PC-3 (cell line): ENCODE measurements at regions not wholly inside any gene's neighbourhood (a gene's known extent, or its start where the extent isn't known, plus 50 kb on each side); places are given as distances from the start of the nearest gene placed in this dataset.
A peak's percentile ranks its signal among the peaks of the same experiment; 100 is the strongest.

Source experiments
- ATAC-seq: fragments of 200-7000 bp; cut with Tn5 transposase; 2 replicates; pipeline ENCODE4 v1.9.1; 2020; ENCODE audit warnings: mild to moderate bottlenecking, moderate library complexity
- BruUV-seq: library from RNA; stranded (reverse); fragments of 400-500 nt; replicated peaks from 2 replicates; lab custom pipeline; 2021; lab: Mats Ljungman, UMichigan
- CTCF ChIA-PET: fragments of 300-600 bp; sonication (Branson Sonifier 250); formaldehyde crosslinking; loops from one replicate; lab custom pipeline; 2022; ENCODE audit warnings: antibody characterized with exemption; lab: Charles Lee
- POLR2A ChIA-PET: fragments of 300-600 bp; sonication (Branson Sonifier 250); formaldehyde crosslinking; loops from one replicate; lab custom pipeline; 2022; ENCODE audit warnings: antibody characterized with exemption; ENCODE audit not compliant: unreplicated experiment; lab: Charles Lee
- DNase-seq: peaks from one replicate; pipeline ENCODE4 v3.0.0-alpha.2; 2015
- H2AFZ ChIP-seq: fragments of 300-600 bp; sonication (generic); 2 replicates; pipeline ENCODE4 v1.6.0; 2016; ENCODE audit warnings: antibody characterized with exemption, low read length
- H3F3A ChIP-seq: fragments of 300-600 bp; sonication (generic); one replicate; pipeline ENCODE4 v1.6.0; 2017; ENCODE audit warnings: antibody characterized with exemption, low read length, control low read depth, mild to moderate bottlenecking; ENCODE audit not compliant: unreplicated experiment
- H3K27ac ChIP-seq: fragments of 300-600 bp; sonication (generic); 2 replicates; pipeline ENCODE4 v1.5.1; 2016; ENCODE audit warnings: mild to moderate bottlenecking, low read length
- H3K27me3 ChIP-seq: fragments of 300-600 bp; sonication (generic); 2 replicates; pipeline ENCODE4 v1.6.1; 2016; ENCODE audit warnings: low read length, mixed read lengths
- H3K36me3 ChIP-seq: fragments of 300-600 bp; sonication (generic); 2 replicates; pipeline ENCODE4 v1.6.1; 2016; ENCODE audit warnings: low read depth, mixed run types, low read length, mixed read lengths
- H3K4me1 ChIP-seq: fragments of 300-600 bp; sonication (generic); 2 replicates; pipeline ENCODE4 v1.5.1; 2016; ENCODE audit warnings: low read length; ENCODE audit not compliant: insufficient read depth
- H3K4me2 ChIP-seq: fragments of 300-600 bp; sonication (generic); 2 replicates; pipeline ENCODE4 v1.6.0; 2016; ENCODE audit warnings: low read length
- H3K4me3 ChIP-seq: fragments of 300-600 bp; sonication (generic); 2 replicates; pipeline ENCODE4 v1.5.1; 2016; ENCODE audit warnings: mild to moderate bottlenecking, low read length, mixed read lengths
- H3K79me2 ChIP-seq: fragments of 300-600 bp; sonication (generic); 2 replicates; pipeline ENCODE4 v1.6.1; 2017; ENCODE audit warnings: low read length, mixed read lengths
- H3K9ac ChIP-seq: fragments of 300-600 bp; sonication (generic); 2 replicates; pipeline ENCODE4 v1.6.0; 2016; ENCODE audit warnings: mild to moderate bottlenecking, low read length
- H3K9me2 ChIP-seq: fragments of 300-600 bp; sonication (generic); replicated peaks from 2 replicates; pipeline ENCODE4 v1.6.1; 2016; ENCODE audit warnings: mixed run types, low read length, mixed read lengths
- H3K9me3 ChIP-seq: fragments of 300-600 bp; sonication (generic); 2 replicates; pipeline ENCODE4 v1.6.1; 2016; ENCODE audit warnings: low read length, mixed read lengths
- H4K20me1 ChIP-seq: fragments of 300-600 bp; sonication (generic); 2 replicates; pipeline ENCODE4 v1.6.1; 2016; ENCODE audit warnings: low read length, mixed read lengths
- EZH2 ChIP-seq: fragments of 300-600 bp; sonication (generic); IDR thresholded peaks from one replicate; pipeline ENCODE4 v1.6.1; 2017; ENCODE audit warnings: antibody characterized with exemption, mild to moderate bottlenecking, low read length; ENCODE audit not compliant: unreplicated experiment
- EZH2phosphoT487 ChIP-seq: fragments of 300-600 bp; sonication (generic); IDR thresholded peaks from 2 replicates; pipeline ENCODE4 v1.6.1; 2018; ENCODE audit warnings: mild to moderate bottlenecking, antibody characterized with exemption, low read length, borderline replicate concordance
- intact Hi-C: fragments of 100-400 bp; cut with micrococcal nuclease; formaldehyde crosslinking; loops from 2 replicates; pipeline ENCODE4 v1.9.0; 2023
- TF ChIP-seq, protein P1 (sequence below): fragments of 300-600 bp; sonication (generic); conservative IDR thresholded peaks from 2 replicates; pipeline ENCODE4 v1.5.1; 2017; ENCODE audit warnings: antibody characterized with exemption, low read depth, mild to moderate bottlenecking, low read length

DNA sequence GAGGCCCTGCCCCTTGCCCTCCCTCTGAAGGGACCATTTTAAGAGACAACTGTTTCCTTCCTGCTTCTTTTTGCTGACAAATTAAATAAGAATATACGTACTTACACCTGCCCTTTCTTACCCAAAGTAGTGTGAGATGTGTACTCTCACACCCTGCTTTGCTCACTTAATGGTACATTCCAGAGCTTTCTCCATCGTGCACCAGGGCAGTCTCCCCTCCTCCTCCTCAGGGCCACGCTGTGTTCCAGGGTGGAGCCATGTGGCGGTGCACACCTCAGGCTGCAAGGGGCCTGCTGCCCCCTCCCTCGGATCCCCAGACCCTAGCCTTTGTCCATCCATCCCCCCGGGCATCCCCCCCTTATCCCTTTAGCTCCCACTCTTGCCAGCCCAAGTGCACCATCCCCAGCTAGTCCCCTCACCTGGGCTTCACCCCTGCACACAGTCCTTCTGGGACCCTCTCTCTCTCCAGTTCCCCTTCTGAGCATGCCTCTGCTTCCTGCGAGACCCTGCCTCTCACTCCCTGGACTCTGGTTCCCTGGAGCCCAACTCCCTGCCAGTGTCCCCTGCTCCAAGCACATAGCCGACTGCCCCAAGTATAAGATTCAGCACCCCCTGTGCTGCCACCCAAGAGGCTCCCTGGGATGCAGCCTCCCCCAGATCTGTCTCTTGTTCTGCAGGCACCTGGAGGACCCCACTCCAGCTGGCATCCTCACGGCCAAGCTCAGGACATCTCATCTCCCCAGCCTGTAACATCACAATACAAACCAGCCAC is 89.5 kb upstream of the IQSEC1 start:
- ATAC-seq: no peak
- Histone ChIP-seq H3K4me3 (no peak overlapping the region), H3K4me2 (no peak overlapping the region), H4K20me1 (no peaks in the 10 kb centered on the region), H3K27ac (no peak overlapping the region), H3K9me2 (no peaks in the 10 kb centered on the region), H3K9me3 (no peaks in the 10 kb centered on the region), H3K27me3 (no peaks in the 10 kb centered on the region), H3K9ac (no peak overlapping the region), H3K79me2 (no peaks in the 10 kb centered on the region), H3K4me1 (peaks cover 27% of the 10 kb centered on the region), H2AFZ (no peak overlapping the region), H3K36me3 (peaks cover 3% of the 10 kb centered on the region; the same call in 1 of the 2 replicates), H3F3A (no peaks in the 10 kb centered on the region)
- no peak for TF ChIP-seq EZH2phosphoT487
- intact Hi-C loops: no loop called here
- DNase-seq: no peak
- POLR2A ChIA-PET: no interaction called here
- CTCF ChIA-PET: no interaction called here
- BruUV-seq: no TSS peak

DNA sequence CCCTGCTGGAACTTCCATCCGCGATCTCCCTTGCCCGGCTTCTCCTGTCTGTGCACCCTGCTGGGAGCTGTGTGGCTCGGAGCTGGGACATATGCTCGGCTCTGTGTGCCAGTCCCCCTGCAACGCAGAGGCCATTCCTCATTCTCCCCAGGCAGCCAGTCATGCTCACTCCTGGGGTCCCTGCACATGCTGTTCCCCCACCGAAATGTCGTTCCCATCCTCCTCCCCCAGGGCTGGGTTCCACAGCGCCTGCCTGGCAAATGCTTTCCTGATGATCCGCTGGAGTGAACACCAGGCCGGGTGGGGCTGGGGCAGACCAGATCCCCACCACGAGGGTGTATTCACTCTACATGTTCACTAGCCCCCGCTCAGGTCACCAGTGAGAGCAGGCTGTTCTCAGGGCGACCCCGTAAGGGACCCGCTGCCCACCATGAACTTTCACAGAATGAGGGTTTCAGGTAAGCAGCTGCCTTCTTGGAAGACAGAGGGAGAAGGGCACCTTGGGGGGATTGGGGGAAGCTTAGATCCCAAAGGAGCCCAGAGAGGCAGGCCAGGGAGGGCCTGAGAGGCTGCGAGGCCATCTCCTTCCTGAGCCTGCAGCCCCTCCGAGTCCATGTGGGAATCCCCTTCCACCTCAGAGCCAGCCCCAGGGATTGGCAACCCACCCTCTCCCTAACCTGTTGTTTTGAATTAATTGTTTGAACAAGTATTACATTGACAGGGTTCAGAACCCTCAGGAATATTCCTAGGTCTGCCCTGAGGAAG is 88.7 kb upstream of the IQSEC1 start:
- TF ChIP-seq, protein P1, sequence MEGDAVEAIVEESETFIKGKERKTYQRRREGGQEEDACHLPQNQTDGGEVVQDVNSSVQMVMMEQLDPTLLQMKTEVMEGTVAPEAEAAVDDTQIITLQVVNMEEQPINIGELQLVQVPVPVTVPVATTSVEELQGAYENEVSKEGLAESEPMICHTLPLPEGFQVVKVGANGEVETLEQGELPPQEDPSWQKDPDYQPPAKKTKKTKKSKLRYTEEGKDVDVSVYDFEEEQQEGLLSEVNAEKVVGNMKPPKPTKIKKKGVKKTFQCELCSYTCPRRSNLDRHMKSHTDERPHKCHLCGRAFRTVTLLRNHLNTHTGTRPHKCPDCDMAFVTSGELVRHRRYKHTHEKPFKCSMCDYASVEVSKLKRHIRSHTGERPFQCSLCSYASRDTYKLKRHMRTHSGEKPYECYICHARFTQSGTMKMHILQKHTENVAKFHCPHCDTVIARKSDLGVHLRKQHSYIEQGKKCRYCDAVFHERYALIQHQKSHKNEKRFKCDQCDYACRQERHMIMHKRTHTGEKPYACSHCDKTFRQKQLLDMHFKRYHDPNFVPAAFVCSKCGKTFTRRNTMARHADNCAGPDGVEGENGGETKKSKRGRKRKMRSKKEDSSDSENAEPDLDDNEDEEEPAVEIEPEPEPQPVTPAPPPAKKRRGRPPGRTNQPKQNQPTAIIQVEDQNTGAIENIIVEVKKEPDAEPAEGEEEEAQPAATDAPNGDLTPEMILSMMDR: no peak
- TF ChIP-seq EZH2phosphoT487 (no peak), EZH2 (no peak)
- no peak overlapping the region for H3K27ac ChIP-seq
- CTCF ChIA-PET: no interaction called here
- intact Hi-C loops: loop anchor here (2.0 kb wide), 2 partner anchors 55 to 69 kb away; no protein-coding TSS in a partner anchor
- peaks cover 27% of the 10 kb centered on the region for H3K4me1 ChIP-seq
- H3K9me3 ChIP-seq: no peaks in the 10 kb centered on the region
- H3K9ac ChIP-seq: no peak overlapping the region
- no peak overlapping the region for H2AFZ ChIP-seq
- no peak overlapping the region for H3K4me2 ChIP-seq
- no peaks in the 10 kb centered on the region for H4K20me1 ChIP-seq
- no TSS peak for BruUV-seq
- no peak for DNase-seq
- H3K27me3 ChIP-seq: no peaks in the 10 kb centered on the region
- POLR2A ChIA-PET: no interaction called here
- peaks cover 3% of the 10 kb centered on the region; the same call in 1 of the 2 replicates for H3K36me3 ChIP-seq
- no peaks in the 10 kb centered on the region for H3K79me2 ChIP-seq
- no peaks in the 10 kb centered on the region for H3F3A ChIP-seq
- ATAC-seq: no peak
- no peaks in the 10 kb centered on the region for H3K9me2 ChIP-seq
- H3K4me3 ChIP-seq: no peak overlapping the region

DNA sequence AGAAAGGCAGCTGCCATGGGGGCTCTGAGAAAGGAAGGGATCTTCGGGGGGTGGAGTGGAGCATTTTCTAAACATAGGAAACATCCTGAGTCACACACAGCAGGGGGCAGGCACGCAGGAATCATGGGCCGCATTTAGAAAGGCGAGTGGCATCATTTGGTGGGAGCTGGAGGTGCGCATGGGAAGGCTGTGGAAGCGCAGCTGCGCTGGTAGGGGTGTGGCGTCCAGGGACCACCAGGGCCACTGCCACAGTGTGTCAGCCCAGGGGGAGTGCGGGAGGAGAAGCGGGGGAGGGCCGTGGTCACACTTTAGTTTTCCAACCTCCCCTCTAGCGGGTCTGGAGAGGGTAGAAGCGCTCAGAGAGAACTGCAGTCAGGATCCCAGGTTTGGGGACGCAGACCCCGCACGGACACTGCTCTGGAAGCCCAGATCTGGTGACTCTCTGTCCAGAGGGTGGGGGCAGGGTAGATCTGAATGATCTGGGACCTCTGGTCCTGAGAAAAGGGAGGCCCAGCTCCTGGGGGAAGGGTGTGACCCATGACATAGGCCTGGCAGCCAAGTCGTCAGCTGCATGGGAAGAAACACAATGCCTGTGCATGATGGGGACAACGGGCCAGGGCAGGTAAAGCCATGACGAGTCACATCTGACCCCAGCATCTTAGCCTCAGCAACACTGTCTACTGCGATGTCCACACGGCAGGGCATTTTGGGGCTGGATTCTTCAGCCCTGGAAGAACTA is 88.0 kb upstream of the IQSEC1 start:
- CTCF ChIA-PET: no interaction called here
- no peaks in the 10 kb centered on the region for H3K27me3 ChIP-seq
- H2AFZ ChIP-seq: no peak overlapping the region
- TF ChIP-seq, protein P1: peak; percentile 42; the same call in 1 of the 2 replicates
- no peak for TF ChIP-seq EZH2
- peak overlapping the region; percentile 11; the same call in 1 of the 2 replicates for H3K9ac ChIP-seq
- H3K27ac ChIP-seq: peak overlapping the region; percentile 67
- no TSS peak for BruUV-seq
- DNase-seq (no peak), ATAC-seq (peak; percentile 21)
- intact Hi-C loops: loop anchor here (2.0 kb wide), 2 partner anchors 54 to 68 kb away; no protein-coding TSS in a partner anchor
- H3K4me1 ChIP-seq: peaks cover 27% of the 10 kb centered on the region
- no peaks in the 10 kb centered on the region for H3K79me2 ChIP-seq
- H3F3A ChIP-seq: no peaks in the 10 kb centered on the region
- 0 out of 2 replicates have a peak overlapping the region, but pooled peaks have one; percentile 27 for H3K4me2 ChIP-seq
- peaks cover 6% of the 10 kb centered on the region for H3K36me3 ChIP-seq
- 0 out of 2 replicates have a peak, but pooled peaks cover 3% of the 10 kb centered on the region for H3K9me3 ChIP-seq
- POLR2A ChIA-PET: no interaction called here
- H3K4me3 ChIP-seq: no peak overlapping the region
- H3K9me2 ChIP-seq: no peaks in the 10 kb centered on the region
- no peaks in the 10 kb centered on the region for H4K20me1 ChIP-seq
